NCI-H2171 treated with DMSO at 0.1 percent for 48 hours (cell line): ENCODE measurements at regions not wholly inside any gene's neighbourhood (a gene's known extent, or its start where the extent isn't known, plus 50 kb on each side); places are given as distances from the start of the nearest gene placed in this dataset.

Source experiments
- DNase-seq: peaks from one replicate; lab custom pipeline; 2025; lab: John Stamatoyannopoulos, UW

GRCh38 chr22:47570300-47570685 is 807.8 kb downstream of the TBC1D22A start:
- DNase-seq: no peak

GRCh38 chr22:47569389-47570299 is 807.2 kb downstream of the TBC1D22A start:
- no peak for DNase-seq

GRCh38 chr22:47568700-47569099 is 806.2 kb downstream of the TBC1D22A start:
- no peak for DNase-seq

GRCh38 chr22:47567126-47568090 is 805.0 kb downstream of the TBC1D22A start:
- DNase-seq: no peak

- no peak for DNase-seq
These were observed 804.0 kb downstream of the TBC1D22A start for GRCh38 chr22:47566491-47566890.

- no peak for DNase-seq
These were observed 803.2 kb downstream of the TBC1D22A start for GRCh38 chr22:47565607-47566006.

- DNase-seq: peak; percentile 17
These were observed 802.4 kb downstream of the TBC1D22A start for GRCh38 chr22:47564651-47565434.

GRCh38 chr22:47564158-47564450 is 801.7 kb downstream of the TBC1D22A start:
- no peak for DNase-seq

- DNase-seq: no peak
These were observed 801.1 kb downstream of the TBC1D22A start for GRCh38 chr22:47563406-47564157.

GRCh38 chr22:47561766-47562165 is 799.3 kb downstream of the TBC1D22A start:
- no peak for DNase-seq

- DNase-seq: no peak
These were observed 798.7 kb downstream of the TBC1D22A start for GRCh38 chr22:47561115-47561675.

- no peak for DNase-seq
These were observed 796.6 kb downstream of the TBC1D22A start for GRCh38 chr22:47558828-47559700.

- no peak for DNase-seq
These were observed 794.0 kb downstream of the TBC1D22A start for GRCh38 chr22:47556473-47556872.

GRCh38 chr22:47553436-47553835 is 791.0 kb downstream of the TBC1D22A start:
- DNase-seq: no peak

- no peak for DNase-seq
These were observed 790.2 kb downstream of the TBC1D22A start for GRCh38 chr22:47552541-47553205.

GRCh38 chr22:47552024-47552423 is 789.6 kb downstream of the TBC1D22A start:
- DNase-seq: no peak

GRCh38 chr22:47551431-47551775 is 789.0 kb downstream of the TBC1D22A start:
- no peak for DNase-seq

- DNase-seq: no peak
These were observed 788.3 kb downstream of the TBC1D22A start for GRCh38 chr22:47550524-47551430.
